Stimulated activated CD4-positive, alpha-beta T cell treated with anti-CD3 and anti-CD28 coated beads, Interleukin-12 subunit alpha, Interleukin-12 subunit beta, amount 100 ng/mL, for 24 hours (primary cell): ENCODE measurements at regions not wholly inside any gene's neighbourhood (a gene's known extent, or its start where the extent isn't known, plus 50 kb on each side); places are given as distances from the start of the nearest gene placed in this dataset.
"Not testable (repeated sequence)": the region's sequence is repeated elsewhere in the genome, so short reads cannot be mapped to it uniquely, and the experiment has no call there.

ENCODE experiments used
- DNase-seq, 2 experiments: peaks; one replicate each; pipeline ENCODE4 v3.0.0-alpha.2; 2020; ENCODE audit warnings: low read depth in 2 of 2

DNA sequence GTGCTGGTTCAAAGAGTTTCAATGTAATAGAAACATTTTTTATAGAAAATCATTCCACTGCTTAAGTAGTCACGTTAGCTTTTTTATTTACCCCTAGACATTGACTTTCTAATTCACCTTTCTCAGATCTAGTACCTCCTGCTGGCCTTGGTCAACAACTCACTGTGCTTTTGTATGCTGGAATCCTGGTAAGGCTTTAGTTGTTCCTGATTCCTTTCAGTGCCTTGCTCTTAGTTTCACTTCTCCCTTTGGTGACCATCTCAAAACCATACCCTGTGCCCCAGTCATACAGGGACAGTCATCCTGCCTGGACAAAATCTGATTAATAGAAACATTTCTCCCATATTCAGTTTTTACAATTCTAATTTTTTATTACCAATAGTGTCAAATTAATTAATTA, 130.2 kb downstream of the GPR37 start:
- no peak for DNase-seq

DNA sequence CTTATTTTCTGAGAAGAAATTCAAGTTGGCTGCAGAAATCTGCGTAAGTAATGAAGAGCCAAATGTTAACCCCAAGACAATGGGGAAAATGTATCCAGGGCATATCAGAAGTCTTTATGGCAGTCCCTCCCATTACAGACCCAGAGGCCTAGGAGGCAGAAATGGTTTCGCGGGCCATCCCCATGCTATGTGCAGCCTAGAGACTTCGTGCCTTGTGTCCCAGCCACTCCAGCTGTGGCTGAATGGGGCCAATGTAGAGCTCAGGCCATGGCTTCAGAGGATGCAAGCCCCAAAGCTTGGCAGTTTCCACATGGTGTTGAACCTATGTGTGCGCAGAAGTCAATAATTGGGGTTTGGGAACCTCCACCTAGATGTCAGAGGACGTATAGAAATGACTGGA, 131.9 kb downstream of the GPR37 start:
- no peak for DNase-seq

DNA sequence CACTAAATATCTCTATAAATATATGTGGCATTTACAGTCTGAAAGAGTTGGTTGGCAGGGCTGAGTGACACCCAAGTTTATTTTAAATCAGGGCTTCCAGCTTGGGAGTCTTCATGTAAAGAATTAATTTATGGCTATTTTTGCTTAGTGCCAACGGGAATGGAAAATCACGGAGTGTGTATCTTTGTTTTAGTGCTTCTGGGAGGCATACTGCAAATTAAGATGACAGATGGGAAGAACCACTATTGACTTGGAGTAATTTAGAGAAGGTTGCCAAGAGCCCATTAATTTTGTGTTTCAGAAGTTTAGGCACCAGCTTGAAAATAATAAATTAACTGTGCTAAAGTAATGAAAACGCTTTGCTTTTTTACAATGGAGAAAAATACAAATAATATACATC, 135.2 kb downstream of the GPR37 start:
- DNase-seq, result no peak

DNA sequence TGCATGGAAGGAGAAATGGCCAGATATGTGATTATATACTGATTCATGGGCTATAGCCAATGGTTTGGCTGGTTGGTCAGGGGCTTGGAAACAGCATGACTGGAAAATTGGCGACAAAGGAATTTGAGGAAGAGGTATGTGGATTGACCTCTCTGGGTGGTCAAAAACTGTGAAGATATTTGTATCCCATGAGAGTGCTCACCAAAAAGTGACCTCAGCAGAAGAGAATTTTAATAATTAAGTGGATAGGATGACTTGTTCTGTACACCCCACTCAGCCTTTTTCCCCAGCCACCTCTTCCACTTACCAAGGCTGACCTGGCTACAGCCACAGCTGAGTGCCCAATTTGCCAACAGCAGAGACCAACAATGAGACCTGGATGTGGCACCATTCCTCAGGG, 146.7 kb downstream of the GPR37 start:
- no peak for DNase-seq

DNA sequence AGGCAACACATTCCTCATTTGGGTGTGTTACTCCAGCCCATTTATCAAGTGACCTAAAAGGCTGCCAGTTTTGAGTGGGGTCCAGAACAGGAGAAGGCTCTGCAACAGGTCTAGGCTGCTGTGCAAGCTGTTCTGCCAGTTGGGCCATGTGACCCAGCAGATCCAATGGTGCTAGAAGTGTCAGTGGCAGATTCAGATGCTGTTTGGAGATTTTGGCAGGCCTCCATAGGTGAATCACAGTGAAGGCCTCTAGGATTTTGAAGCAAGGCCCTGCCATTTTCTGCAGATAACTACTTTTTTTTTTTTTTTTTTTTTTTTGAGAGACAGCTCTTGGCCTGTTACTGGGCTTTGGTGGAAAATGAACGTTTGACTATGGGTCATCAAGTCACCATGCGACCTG, 147.5 kb downstream of the GPR37 start:
- DNase-seq, result not testable (repeated sequence)

DNA sequence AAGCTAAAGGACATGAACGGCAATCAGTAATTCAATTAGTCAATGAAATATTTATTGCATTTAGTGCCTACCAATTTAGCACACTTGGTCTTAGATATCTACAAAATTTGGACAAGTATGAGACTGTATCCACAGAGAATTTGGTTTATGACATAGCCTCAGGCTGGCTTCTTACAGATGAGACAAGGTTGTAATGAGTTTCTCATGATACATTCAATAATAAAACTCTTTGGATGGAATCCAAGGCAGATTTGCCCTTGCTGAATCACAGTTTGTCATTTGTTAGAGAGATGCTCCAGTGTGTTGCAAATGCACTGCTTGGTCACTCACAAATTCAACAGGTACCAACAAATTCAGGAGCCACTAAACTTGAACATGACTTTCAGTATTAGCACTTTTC, 162.5 kb downstream of the GPR37 start:
- no peak for DNase-seq

DNA sequence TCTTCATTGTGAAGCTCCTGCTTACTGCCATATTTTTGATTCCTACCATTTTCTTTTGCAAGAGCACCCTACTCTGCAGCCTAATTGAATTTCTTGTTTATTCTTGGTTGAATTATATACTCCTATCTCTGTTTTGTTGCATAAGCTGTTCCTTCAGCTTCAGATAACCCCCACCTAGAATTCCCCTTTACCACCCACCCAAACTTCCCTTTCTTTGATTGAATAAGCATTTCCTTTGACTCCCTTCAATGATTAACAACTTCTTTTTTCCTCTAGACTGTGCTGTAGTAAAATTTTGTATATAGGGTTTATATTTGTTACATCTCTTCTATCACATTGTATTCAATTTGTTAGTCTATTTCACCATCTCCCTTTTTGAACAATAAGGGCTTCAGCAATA, 168.1 kb downstream of the GPR37 start:
- DNase-seq, result no peak

DNA sequence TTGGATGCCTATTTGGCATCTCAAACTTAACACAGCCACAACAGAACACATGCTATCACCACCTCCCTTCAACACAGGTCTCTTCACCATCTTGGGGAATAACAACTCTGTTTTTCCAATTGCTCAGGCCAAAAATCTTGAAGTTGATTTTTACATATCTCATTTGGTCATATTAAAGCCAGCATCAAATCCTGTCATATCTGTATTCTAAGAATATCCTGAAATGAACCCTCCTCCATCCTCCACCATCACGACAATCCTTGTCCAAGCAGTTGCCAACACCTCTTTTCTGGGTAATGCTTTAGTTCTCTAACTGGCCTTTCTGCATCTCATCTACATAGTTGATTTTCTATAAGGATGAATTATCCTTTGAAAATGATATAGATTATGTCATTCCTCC, 168.7 kb downstream of the GPR37 start:
- no peak for DNase-seq

DNA sequence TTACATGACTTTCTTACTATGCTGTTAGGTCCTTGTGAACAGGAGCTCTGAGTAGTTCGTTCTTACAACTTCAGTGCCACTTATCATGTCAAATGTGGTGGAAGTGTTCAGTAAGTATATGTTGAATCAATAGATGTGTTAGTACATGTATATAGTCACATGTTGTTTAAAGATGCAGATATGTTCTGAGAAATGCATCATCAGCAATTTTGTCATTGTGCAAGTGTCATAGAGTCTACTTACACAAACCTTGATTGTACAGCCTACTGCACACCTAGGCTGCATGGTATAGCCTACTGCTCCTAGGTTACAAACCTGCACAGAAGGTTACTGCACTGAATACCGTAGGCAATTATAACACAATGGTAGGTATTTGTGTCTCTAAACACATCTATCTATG, 174.8 kb downstream of the GPR37 start:
- DNase-seq, result no peak

DNA sequence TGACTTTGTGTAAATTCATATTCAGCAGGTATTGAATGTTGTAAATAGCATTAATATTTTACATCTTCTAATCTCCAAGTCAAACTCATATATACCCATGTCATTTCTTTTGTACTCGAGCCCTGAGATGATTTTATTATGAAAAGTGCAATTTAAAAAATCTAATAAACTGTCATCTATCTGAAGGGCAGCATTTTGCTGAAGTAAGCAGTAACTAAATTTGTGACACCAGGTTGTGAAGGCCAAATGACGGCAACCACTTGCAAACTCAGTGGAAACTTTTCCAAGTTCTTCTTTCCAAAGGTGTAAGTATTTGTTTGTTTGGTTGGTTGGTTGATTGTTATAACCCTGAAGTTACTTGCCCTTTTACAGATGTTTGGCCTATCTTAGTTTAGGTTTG, 188.3 kb downstream of the GPR37 start:
- DNase-seq, result no peak

DNA sequence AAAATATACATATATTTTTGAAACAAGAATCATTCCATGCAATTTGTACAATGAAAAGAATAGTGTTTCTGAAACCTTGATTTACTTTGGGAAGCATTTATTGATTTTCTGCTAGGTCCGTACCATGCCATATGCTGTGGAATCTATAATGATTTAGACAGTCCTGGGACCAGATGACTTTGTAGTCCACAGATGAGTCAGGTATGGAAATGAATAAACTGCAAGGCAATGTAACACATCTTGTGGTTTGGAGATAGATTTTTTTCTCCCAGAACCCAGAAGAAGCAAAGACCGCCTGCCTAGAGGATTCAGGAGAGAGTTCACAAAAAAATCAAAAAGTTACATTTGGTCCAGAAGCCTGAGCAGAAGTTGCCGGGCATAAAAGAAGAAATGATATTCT, 190.4 kb downstream of the GPR37 start:
- no peak for DNase-seq

DNA sequence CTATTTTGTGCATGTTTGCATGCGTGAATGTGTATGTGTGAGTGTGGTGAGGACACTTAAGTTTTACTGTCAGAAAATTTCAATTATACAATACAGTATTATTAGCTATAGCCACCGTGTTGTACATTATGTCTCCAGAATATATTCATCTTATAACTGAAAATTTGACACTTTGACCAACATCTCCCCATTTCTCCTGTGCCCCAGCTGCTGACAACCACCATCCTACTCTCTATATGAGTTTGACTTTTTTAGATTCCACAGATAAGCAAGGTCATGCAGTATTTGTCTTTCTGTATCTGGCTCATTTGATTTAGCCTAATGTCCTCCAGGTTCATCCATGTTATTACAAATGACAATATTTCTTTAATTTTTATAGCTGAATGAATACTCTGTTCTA, 195.0 kb downstream of the GPR37 start:
- no peak for DNase-seq

DNA sequence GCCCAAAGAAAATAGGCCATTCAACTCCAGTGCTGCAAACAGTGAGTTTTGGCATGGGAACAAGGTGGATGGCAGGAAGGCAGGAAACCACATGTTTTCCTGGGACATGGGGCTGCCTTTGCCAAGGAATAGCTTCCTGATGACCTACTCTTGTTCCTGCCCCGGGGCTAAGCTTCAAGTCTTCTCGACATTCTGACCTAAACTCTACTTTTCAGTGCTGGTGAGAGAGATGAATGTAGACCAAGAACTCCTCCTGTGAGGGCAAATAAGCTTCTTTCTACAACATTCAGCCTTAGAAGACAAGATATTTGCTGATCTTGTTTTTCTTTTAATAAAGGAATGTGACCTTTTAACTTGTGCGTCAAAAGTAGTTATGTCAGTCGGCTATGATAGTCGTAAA, 199.0 kb downstream of the GPR37 start:
- no peak for DNase-seq

DNA sequence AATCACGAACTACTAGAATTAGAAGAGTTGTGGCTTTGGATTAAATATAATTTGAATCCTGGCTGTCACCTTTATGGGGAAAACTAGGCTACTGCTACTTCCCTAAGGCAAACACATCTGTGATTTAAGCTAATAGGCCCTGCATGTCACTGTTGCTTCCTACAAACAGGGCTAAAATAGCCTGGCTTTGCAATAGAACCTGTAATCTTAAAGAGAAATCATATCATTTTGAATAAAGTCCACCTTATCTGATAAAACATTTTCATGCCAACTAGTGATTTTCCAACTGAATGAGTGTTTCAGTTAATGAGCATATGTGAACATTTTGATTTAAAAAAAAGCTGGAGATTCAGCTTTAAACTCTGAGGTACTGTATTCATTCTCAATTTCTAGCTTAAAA, 208.0 kb downstream of the GPR37 start:
- DNase-seq, result no peak

DNA sequence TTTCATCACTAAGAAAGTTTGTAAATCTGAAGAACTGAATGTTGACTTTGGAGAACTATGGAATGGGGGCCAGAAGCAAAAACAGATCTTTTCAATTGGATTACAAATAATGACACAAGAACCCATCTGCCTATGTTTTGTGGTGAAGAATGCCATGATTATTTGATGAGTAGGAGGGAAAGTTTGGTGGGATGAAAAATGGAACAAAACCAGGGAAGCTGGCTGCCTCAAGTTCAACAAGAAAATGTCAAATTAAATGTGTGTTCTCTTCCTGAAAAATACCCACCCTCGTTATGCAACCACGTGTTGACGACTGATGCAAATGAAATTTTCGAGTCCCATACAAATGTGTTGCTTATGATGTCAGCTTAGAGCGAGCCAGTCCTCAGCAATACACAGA, 208.5 kb downstream of the GPR37 start:
- no peak for DNase-seq

DNA sequence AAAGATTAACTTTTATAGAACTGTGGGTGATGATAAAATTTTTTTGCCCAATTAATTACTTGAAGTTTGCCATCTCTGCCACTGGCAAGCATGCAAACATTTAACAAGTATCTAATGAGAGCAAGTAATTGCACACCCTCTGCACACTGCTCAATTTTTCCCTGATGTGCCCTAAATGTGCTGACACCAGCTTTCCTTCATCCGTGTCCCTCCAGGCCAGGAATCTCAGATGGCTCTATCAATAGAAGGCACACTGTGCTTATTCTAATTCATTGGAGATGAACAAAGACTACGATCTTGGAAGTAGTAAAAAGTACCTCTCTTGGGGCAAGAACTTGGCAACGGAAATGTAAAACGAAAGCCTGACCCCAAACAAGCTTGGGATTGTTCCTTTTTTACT, 212.1 kb downstream of the GPR37 start:
- no peak for DNase-seq

DNA sequence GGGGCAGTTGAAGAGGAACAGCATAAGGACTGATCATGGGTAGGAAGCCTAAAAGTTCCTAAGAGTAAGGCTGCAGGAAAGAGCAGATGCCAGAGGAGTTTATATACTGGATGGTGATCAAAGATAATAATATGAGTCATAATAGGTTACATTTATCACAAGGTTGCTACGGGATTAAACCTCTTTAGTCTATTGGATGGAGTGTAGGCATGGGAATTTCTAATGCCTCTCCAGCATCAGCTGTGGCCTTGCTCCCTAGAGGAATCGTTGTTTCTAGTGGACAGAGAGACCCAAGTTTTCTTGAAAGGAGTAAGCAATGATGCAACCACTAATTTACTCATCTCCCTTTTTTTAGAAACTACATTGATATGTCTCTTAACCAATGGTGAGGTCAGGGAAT, 213.4 kb downstream of the GPR37 start:
- DNase-seq, result no peak

DNA sequence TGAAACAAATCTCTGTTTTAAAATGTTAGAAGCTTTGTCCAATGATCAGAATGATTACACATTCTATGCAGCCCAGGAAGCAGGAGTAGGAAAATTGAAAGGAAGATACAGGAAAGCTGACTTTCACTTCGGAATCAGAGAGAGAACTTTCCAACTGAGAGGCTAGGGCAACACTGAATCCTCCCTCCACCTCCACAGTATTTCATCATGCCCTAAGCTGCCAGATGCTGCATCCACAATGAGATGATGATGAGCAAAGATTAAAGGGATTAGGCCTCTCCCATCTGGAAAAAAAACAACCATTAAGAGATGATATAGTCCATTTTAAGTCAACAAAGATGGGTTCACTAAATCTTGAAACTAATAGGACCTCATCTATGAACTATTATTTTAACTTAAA, 215.6 kb downstream of the GPR37 start:
- no peak for DNase-seq

DNA sequence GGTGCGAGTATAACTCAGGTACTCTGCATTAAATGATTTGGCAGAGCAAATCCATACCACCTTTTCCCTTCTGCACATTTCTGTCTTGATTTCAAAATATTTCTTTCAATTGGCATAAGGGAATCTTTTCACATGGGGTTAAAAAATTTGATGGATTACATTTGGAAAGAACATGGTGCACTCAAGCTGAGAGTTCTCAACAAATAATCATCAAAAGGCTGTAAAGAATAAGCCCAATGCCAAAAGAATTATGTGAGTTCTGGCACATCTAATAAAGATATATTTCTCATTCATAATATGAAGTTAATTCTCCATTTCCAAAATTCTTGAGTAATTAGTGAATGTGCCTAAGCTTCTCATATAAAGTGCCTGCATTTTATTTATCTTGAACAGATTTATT, 223.1 kb downstream of the GPR37 start:
- DNase-seq, result no peak

DNA sequence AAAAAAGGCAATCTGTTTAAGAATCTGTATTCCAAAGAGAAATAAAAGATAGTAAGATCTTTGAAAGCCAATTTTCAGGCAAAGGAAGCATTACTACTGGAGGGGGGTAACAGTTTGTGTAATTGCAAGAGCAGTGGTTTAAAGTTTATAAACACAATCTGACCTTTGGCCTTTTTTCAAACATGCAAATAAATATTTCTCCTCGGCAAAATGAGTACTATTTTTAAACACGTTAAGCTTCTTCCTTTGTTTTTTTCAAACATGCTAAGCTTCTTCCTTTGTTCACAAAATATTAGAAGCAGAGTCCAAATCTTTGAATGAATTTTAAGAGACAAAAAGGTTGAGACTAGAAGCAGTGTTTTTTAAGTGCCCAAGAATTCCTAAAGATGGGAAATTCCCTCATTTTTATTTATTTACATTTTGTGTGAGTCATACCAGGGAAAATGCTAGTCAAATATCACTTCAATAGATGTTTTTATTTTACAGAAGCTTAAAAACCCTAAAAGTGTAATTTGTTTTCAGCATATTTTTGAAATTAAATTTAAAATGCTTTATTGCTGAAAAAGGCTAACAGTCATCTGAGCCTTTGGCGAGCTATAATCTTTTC, 229.3 kb downstream of the GPR37 start:
- no peak for DNase-seq

DNA sequence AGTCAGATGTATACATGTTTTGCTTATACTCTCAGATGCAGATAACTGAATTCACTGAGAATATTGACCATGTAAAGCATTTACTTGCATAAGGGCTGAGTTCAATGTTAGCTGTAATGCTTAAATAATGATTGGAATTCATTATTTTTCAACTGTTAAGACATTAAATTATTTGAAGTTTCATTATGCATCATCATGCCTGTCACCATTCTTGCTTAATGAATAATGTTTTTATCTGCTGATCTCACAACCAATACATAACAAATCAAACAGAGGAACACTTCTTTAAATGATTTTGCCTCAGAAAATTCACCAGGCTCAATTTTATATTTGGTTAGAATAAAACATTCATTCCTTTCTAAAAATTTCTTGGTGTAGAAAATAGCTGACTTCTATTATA, 233.4 kb downstream of the GPR37 start:
- DNase-seq, result no peak

DNA sequence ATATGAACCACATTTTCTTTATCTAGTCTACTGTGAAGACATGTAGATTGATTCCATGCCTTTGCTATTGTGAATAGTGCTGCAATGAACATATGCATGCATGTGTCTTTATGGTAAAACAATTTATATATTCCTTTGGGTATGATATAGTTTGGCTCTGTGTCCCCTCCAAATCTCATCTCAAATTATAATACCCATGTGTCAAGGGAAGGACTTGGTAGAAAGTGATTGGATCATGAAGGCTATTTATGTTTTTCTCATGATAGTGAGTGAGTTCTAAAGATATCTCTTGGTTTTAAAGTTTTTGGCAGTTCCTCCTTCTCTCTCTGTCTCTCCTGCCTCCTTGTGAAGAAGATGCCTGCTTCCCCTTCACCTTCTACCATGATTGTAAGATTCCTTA, 248.7 kb downstream of the GPR37 start:
- DNase-seq, result no peak

DNA sequence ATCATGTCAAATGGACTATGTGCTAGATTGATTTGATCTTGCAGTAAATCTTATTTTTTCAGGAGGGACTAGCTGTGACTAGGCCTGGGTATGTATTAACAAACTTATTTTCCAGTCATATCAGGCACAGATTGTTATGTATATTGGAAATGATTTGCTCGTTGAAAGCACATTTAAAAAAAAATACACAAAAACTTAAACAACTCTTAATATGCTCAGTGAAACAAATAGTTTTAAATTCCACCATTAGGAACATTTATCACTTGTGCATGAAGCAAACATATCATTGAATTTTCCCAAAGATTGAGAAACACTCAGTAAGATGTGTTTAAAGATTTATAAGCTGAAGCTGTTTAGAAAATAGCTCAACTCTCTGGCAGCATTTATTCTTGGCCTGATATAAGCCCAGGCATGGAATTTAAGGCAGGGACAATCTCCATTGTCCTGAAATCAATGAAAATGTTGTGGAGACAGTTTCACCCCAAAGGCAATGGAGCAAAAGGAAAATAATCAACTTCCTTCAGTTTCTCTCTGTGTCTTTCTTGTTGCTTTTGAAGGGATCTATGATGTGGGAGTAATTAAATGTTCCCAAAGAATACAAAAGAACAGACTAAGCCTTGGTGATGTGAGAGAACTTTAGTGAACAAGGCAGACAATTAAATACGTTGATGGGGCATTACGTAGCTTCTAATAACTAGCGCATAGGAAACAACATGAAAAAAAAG, 250.3 kb downstream of the GPR37 start:
- no peak for DNase-seq

DNA sequence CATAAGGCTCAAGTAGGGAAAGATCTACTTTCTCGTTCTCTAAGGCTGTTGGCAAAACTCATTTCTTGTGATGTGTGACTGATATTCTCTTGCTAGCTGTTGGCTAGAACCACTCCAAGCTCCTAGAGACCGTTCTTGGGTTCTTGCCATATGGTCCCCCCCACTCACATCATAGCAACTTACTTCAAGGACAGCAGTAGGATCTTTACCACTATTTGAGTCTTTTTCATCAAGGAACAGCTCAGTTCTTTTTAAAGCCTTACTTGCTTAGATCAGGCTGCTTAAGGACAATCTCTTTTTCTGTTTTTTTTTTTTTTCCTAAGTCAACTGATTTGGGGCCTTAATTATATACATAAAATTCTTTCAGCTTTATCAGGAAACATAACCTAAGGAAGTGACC, 251.1 kb downstream of the GPR37 start:
- DNase-seq, result no peak
